SK-N-SH treated with all-trans-retinoic acid at 6 μM for 48 hours (cell line): ENCODE measurements at regions not wholly inside any gene's neighbourhood (a gene's known extent, or its start where the extent isn't known, plus 50 kb on each side); places are given as distances from the start of the nearest gene placed in this dataset.
"Not testable (repeated sequence)": the region's sequence is repeated elsewhere in the genome, so short reads cannot be mapped to it uniquely, and the experiment has no call there.

Source experiments
- ATAC-seq: fragments of 200-7000 bp; cut with Tn5 transposase; 3 replicates; pipeline ENCODE4 v1.9.1; 2020; ENCODE audit warnings: mild to moderate bottlenecking, moderate library complexity
- BACH2 ChIP-seq: fragments of 250-450 bp; sonication (Bioruptor Pico); IDR thresholded peaks from 2 replicates; pipeline ENCODE4 v1.9.0; 2021; ENCODE audit warnings: mild to moderate bottlenecking, borderline replicate concordance
- CREB5 ChIP-seq: fragments of 250-450 bp; sonication (Bioruptor Pico); IDR thresholded peaks from 2 replicates; pipeline ENCODE4 v1.5.1; 2020; ENCODE audit warnings: low read depth, mild to moderate bottlenecking, moderate library complexity
- CSDC2 ChIP-seq: fragments of 250-450 bp; sonication (Bioruptor Pico); IDR thresholded peaks from 2 replicates; pipeline ENCODE4 v1.5.0; 2020; ENCODE audit warnings: mild to moderate bottlenecking, moderate library complexity
- CSRNP3 ChIP-seq: fragments of 250-450 bp; sonication (Bioruptor Pico); IDR thresholded peaks from 2 replicates; pipeline ENCODE4 v1.5.1; 2021; ENCODE audit warnings: mild to moderate bottlenecking, moderate library complexity
- GLIS3 ChIP-seq: fragments of 250-450 bp; sonication (Bioruptor Pico); IDR thresholded peaks from 2 replicates; pipeline ENCODE4 v1.5.0; 2020; ENCODE audit warnings: mild to moderate bottlenecking, moderate library complexity
- ISL1 ChIP-seq: fragments of 250-450 bp; sonication (Bioruptor Pico); IDR thresholded peaks from 2 replicates; pipeline ENCODE4 v2.1.2; 2022; ENCODE audit warnings: mild to moderate bottlenecking, moderate library complexity
- OSR1 ChIP-seq: fragments of 250-450 bp; sonication (Bioruptor Pico); IDR thresholded peaks from 2 replicates; pipeline ENCODE4 v1.8.0; 2022; ENCODE audit warnings: moderate library complexity, mild to moderate bottlenecking, inconsistent platforms
- PATZ1 ChIP-seq: fragments of 250-450 bp; sonication (Bioruptor Pico); IDR thresholded peaks from 2 replicates; pipeline ENCODE4 v1.8.0; 2020; ENCODE audit warnings: mild to moderate bottlenecking, moderate library complexity, borderline replicate concordance
- POU6F1 ChIP-seq: fragments of 250-450 bp; sonication (Bioruptor Pico); IDR thresholded peaks from 2 replicates; pipeline ENCODE4 v1.8.0; 2021; ENCODE audit warnings: low read depth, mild to moderate bottlenecking, moderate library complexity, borderline replicate concordance
- PPARA ChIP-seq: fragments of 250-450 bp; sonication (Bioruptor Pico); IDR thresholded peaks from 2 replicates; pipeline ENCODE4 v1.5.0; 2020; ENCODE audit warnings: mild to moderate bottlenecking, borderline replicate concordance
- RARB ChIP-seq: fragments of 250-450 bp; sonication (Bioruptor Pico); IDR thresholded peaks from 2 replicates; pipeline ENCODE4 v1.8.0; 2021; ENCODE audit warnings: mild to moderate bottlenecking, moderate library complexity
- TOX ChIP-seq: fragments of 250-450 bp; sonication (Bioruptor Pico); IDR thresholded peaks from 2 replicates; pipeline ENCODE4 v1.8.0; 2021; ENCODE audit warnings: mild to moderate bottlenecking, moderate library complexity, borderline replicate concordance
- TSHZ2 ChIP-seq: fragments of 250-450 bp; sonication (Bioruptor Pico); IDR thresholded peaks from 2 replicates; pipeline ENCODE4 v1.5.0; 2020; ENCODE audit warnings: mild to moderate bottlenecking, moderate library complexity
- ZC3H10 ChIP-seq: fragments of 250-450 bp; sonication (Bioruptor Pico); IDR thresholded peaks from 2 replicates; pipeline ENCODE4 v1.5.1; 2021; ENCODE audit warnings: mild to moderate bottlenecking, moderate library complexity
- ZFP30 ChIP-seq: fragments of 450-650 bp; formaldehyde crosslinking; IDR thresholded peaks from 2 replicates; pipeline ENCODE4 v1.5.0; 2022; ENCODE audit warnings: mild to moderate bottlenecking, moderate library complexity
- ZNF565 ChIP-seq: fragments of 450-650 bp; formaldehyde crosslinking; conservative IDR thresholded peaks from 2 replicates; pipeline ENCODE4 v1.5.0; 2020; ENCODE audit warnings: low read depth, mild to moderate bottlenecking, moderate library complexity
- ZNF70 ChIP-seq: fragments of 450-650 bp; formaldehyde crosslinking; IDR thresholded peaks from 2 replicates; pipeline ENCODE4 v1.5.0; 2020; ENCODE audit warnings: mild to moderate bottlenecking, moderate library complexity
- ZNF8 ChIP-seq: fragments of 450-650 bp; formaldehyde crosslinking; IDR thresholded peaks from 2 replicates; pipeline ENCODE4 v1.5.0; 2020; ENCODE audit warnings: mild to moderate bottlenecking, moderate library complexity

GRCh38 chr2:12620759-12621158, 96.0 kb upstream of the TRIB2 start (continued):
- TF ChIP-seq POU6F1 (CRISPR knock-in tag) = no peak
- TF ChIP-seq CSDC2 (CRISPR knock-in tag) = no peak
- TF ChIP-seq, all 23 proteins: peak for 0

GRCh38 chr2:12623051-12623450, 93.7 kb upstream of the TRIB2 start:
- no peak for TF ChIP-seq ZNF70 (CRISPR knock-in tag)
- TF ChIP-seq PATZ1 = no peak
- no peak for TF ChIP-seq ZC3H10
- no peak for TF ChIP-seq BACH2 (CRISPR knock-in tag)
- TF ChIP-seq OSR1 = no peak
- no peak for TF ChIP-seq TOX (CRISPR knock-in tag)
- no peak for ATAC-seq

GRCh38 chr2:12624384-12624783, 92.4 kb upstream of the TRIB2 start:
- TF ChIP-seq OSR1 (no peak), ISL1 (CRISPR knock-in tag) (no peak), ZFP30 (CRISPR knock-in tag) (no peak), ZNF8 (CRISPR knock-in tag) (no peak), GLIS3 (CRISPR knock-in tag) (no peak)
- TF ChIP-seq, all 23 proteins: peak for 0
- no peak for ATAC-seq

- ATAC-seq = peak; percentile 71
- TF ChIP-seq CSRNP3 = no peak
- no peak for TF ChIP-seq POU6F1 (CRISPR knock-in tag)
- no peak for TF ChIP-seq OSR1
- TF ChIP-seq CSDC2 (CRISPR knock-in tag) = no peak
- TF ChIP-seq TSHZ2 (CRISPR knock-in tag) = no peak
- no peak for TF ChIP-seq RARB (CRISPR knock-in tag)
- TF ChIP-seq ZNF8 (CRISPR knock-in tag) = no peak
- TF ChIP-seq ISL1 (CRISPR knock-in tag) = no peak
- TF ChIP-seq CREB5 = no peak
- no peak for TF ChIP-seq ZC3H10
- TF ChIP-seq PPARA (CRISPR knock-in tag) = no peak
- TF ChIP-seq BACH2 (CRISPR knock-in tag) = no peak
- TF ChIP-seq ZNF565 (CRISPR knock-in tag) = no peak
- no peak for TF ChIP-seq TOX (CRISPR knock-in tag)
Measured at GRCh38 chr2:12624905-12625598, 91.7 kb upstream of the TRIB2 start.

GRCh38 chr2:12628541-12628940, 88.2 kb upstream of the TRIB2 start:
- ATAC-seq = not testable (repeated sequence)
